H9 (cell line): ENCODE measurements at regions not wholly inside any gene's neighbourhood (a gene's known extent, or its start where the extent isn't known, plus 50 kb on each side); places are given as distances from the start of the nearest gene placed in this dataset.

ENCODE experiments used
- DNase-seq: peaks from one replicate; pipeline ENCODE4 v3.0.0-alpha.2; 2017
- H2AFZ ChIP-seq: one replicate; pipeline ENCODE4 v1.6.1; 2013; ENCODE audit warnings: mild to moderate bottlenecking, low read length, control low read depth, moderate library complexity
- H2AK5ac ChIP-seq: 2 replicates; pipeline ENCODE4 v1.6.1; 2013; ENCODE audit warnings: low read length, control low read depth, mixed read lengths; ENCODE audit not compliant: insufficient read length
- H2BK120ac ChIP-seq: one replicate; pipeline ENCODE4 v1.6.1; 2013; ENCODE audit warnings: low read depth, mild to moderate bottlenecking, low read length, control low read depth, inconsistent platforms; ENCODE audit not compliant: poor library complexity, severe bottlenecking
- H2BK12ac ChIP-seq: 2 replicates; pipeline ENCODE4 v1.6.1; 2013; ENCODE audit warnings: low read length, control low read depth, mixed read lengths, low read depth; ENCODE audit not compliant: insufficient read length
- H2BK15ac ChIP-seq: 2 replicates; pipeline ENCODE4 v1.6.1; 2013; ENCODE audit warnings: low read depth, low read length, control low read depth
- H2BK20ac ChIP-seq: one replicate; pipeline ENCODE4 v1.6.1; 2013; ENCODE audit warnings: low read depth, mild to moderate bottlenecking, low read length, control low read depth, inconsistent platforms; ENCODE audit not compliant: poor library complexity, severe bottlenecking
- H2BK5ac ChIP-seq: 2 replicates; pipeline ENCODE4 v1.6.1; 2013; ENCODE audit warnings: low read length, control low read depth, mixed read lengths; ENCODE audit not compliant: insufficient read length
- H3K14ac ChIP-seq: 2 replicates; pipeline ENCODE4 v1.6.1; 2013; ENCODE audit warnings: low read length, control low read depth; ENCODE audit not compliant: insufficient read depth
- H3K18ac ChIP-seq: 2 replicates; pipeline ENCODE4 v1.6.1; 2013; ENCODE audit warnings: low read depth, mild to moderate bottlenecking, mixed read lengths, low read length, control low read depth; ENCODE audit not compliant: insufficient read length
- H3K23ac ChIP-seq: 2 replicates; pipeline ENCODE4 v1.6.1; 2013; ENCODE audit warnings: low read length, control low read depth, mixed read lengths, low read depth; ENCODE audit not compliant: insufficient read length
- H3K23me2 ChIP-seq: 2 replicates; pipeline ENCODE4 v1.6.1; 2013; ENCODE audit warnings: low read depth, mild to moderate bottlenecking, mixed read lengths, low read length, control low read depth; ENCODE audit not compliant: insufficient read length, poor library complexity, severe bottlenecking
- H3K27ac ChIP-seq: 2 replicates; pipeline ENCODE4 v1.5.1; 2013; ENCODE audit warnings: low read length, control low read depth, mixed read lengths, low read depth; ENCODE audit not compliant: insufficient read length
- H3K27me3 ChIP-seq: 2 replicates; pipeline ENCODE4 v1.6.1; 2013; ENCODE audit warnings: low read length, control low read depth, inconsistent platforms; ENCODE audit not compliant: insufficient read depth
- H3K4ac ChIP-seq: 2 replicates; pipeline ENCODE4 v1.6.1; 2013; ENCODE audit warnings: low read depth, mild to moderate bottlenecking, control low read depth, inconsistent platforms, low read length, moderate library complexity
- H3K4me1 ChIP-seq: 2 replicates; pipeline ENCODE4 v1.6.1; 2013; ENCODE audit warnings: low read length, control low read depth, inconsistent platforms; ENCODE audit not compliant: insufficient read depth
- H3K4me2 ChIP-seq: 2 replicates; pipeline ENCODE4 v1.6.1; 2013; ENCODE audit warnings: low read length, control low read depth, mixed read lengths; ENCODE audit not compliant: insufficient read length, insufficient read depth
- H3K56ac ChIP-seq: 2 replicates; pipeline ENCODE4 v1.6.1; 2013; ENCODE audit warnings: low read depth, mild to moderate bottlenecking, mixed read lengths, low read length, control low read depth; ENCODE audit not compliant: insufficient read length
- H3K79me1 ChIP-seq: 2 replicates; pipeline ENCODE4 v1.6.1; 2013; ENCODE audit warnings: low read depth, mild to moderate bottlenecking, moderate library complexity, low read length, control low read depth, inconsistent platforms; ENCODE audit not compliant: insufficient read depth, poor library complexity, severe bottlenecking
- H3K79me2 ChIP-seq: 2 replicates; pipeline ENCODE4 v1.6.1; 2013; ENCODE audit warnings: low read length, control low read depth, inconsistent platforms; ENCODE audit not compliant: insufficient read depth
- H3K9ac ChIP-seq: 2 replicates; pipeline ENCODE4 v1.6.1; 2013; ENCODE audit warnings: low read length, control low read depth, mixed read lengths; ENCODE audit not compliant: insufficient read length; ENCODE audit errors: extremely low read depth
- H3K9me3 ChIP-seq: one replicate; pipeline ENCODE4 v1.6.1; 2013; ENCODE audit warnings: low read depth, low read length, inconsistent platforms; ENCODE audit not compliant: control insufficient read depth
- H3T11ph ChIP-seq: one replicate; pipeline ENCODE4 v1.6.1; 2013; ENCODE audit warnings: mild to moderate bottlenecking, low read length, control low read depth, inconsistent platforms
- H4K20me1 ChIP-seq: one replicate; pipeline ENCODE4 v1.6.1; 2013; ENCODE audit not compliant: control insufficient read depth, insufficient read length, insufficient read depth
- H4K5ac ChIP-seq: 2 replicates; pipeline ENCODE4 v1.6.1; 2013; ENCODE audit warnings: low read depth, mild to moderate bottlenecking, mixed read lengths, low read length, control low read depth; ENCODE audit not compliant: insufficient read length
- H4K8ac ChIP-seq: replicated peaks from 2 replicates; pipeline ENCODE4 v1.6.1; 2013; ENCODE audit warnings: low read length, control low read depth, mixed read lengths, low read depth; ENCODE audit not compliant: insufficient read length
- H4K91ac ChIP-seq: 2 replicates; pipeline ENCODE4 v1.6.1; 2013; ENCODE audit warnings: low read depth, mild to moderate bottlenecking, moderate library complexity, mixed read lengths, low read length, control low read depth; ENCODE audit not compliant: insufficient read length
- H3K27ac Mint-ChIP-seq, 3 experiments: 2 replicates in 2 of 3; 3 replicates in 1 of 3; pipeline ENCODE4 v1.8.0; 2020 to 2021; ENCODE audit warnings: mixed read lengths in 3 of 3, mild to moderate bottlenecking in 1 of 3, moderate library complexity in 1 of 3
- H3K27me3 Mint-ChIP-seq: 2 replicates; pipeline ENCODE4 v1.8.0; 2021; ENCODE audit warnings: low read depth, mild to moderate bottlenecking, moderate library complexity, mixed read lengths
- H3K36me3 Mint-ChIP-seq, 3 experiments: 2 replicates in 2 of 3; 3 replicates in 1 of 3; pipeline ENCODE4 v1.8.0; 2020 to 2021; ENCODE audit warnings: low read depth in 3 of 3, mixed read lengths in 3 of 3; ENCODE audit not compliant: insufficient read depth in 1 of 3
- H3K4me1 Mint-ChIP-seq, 2 experiments: 2 replicates each; pipeline ENCODE4 v1.8.0; 2020; ENCODE audit warnings: mixed read lengths in 2 of 2
- H3K4me3 Mint-ChIP-seq, 2 experiments: 2 replicates in 1 of 2; 3 replicates in 1 of 2; pipeline ENCODE4 v1.8.0; 2020 to 2021; ENCODE audit warnings: mild to moderate bottlenecking in 2 of 2, mixed read lengths in 2 of 2, moderate library complexity in 1 of 2
- H3K9me3 Mint-ChIP-seq, 2 experiments: 2 replicates in 1 of 2; 3 replicates in 1 of 2; pipeline ENCODE4 v1.8.0; 2020; ENCODE audit warnings: mild to moderate bottlenecking in 2 of 2, mixed read lengths in 2 of 2, moderate library complexity in 1 of 2
- WGBS: extraction: QIAGEN DNeasy Blood & Tissue Kit; methylation state at CpG from one replicate; pipeline ENCODE4 v1.1.7; 2013; ENCODE audit warnings: missing lambda C conversion rate, low lambda C conversion rate, mixed read lengths; ENCODE audit not compliant: insufficient read length; ENCODE audit errors: extremely low coverage; 5-methylcytosine and 5-hydroxymethylcytosine counted together
- TF ChIP-seq, protein P1 (sequence below): fragments of 200-600 bp; sonication (generic); conservative IDR thresholded peaks from 3 replicates; pipeline ENCODE4 v1.8.0; 2021; ENCODE audit warnings: antibody characterized with exemption, mild to moderate bottlenecking

DNA sequence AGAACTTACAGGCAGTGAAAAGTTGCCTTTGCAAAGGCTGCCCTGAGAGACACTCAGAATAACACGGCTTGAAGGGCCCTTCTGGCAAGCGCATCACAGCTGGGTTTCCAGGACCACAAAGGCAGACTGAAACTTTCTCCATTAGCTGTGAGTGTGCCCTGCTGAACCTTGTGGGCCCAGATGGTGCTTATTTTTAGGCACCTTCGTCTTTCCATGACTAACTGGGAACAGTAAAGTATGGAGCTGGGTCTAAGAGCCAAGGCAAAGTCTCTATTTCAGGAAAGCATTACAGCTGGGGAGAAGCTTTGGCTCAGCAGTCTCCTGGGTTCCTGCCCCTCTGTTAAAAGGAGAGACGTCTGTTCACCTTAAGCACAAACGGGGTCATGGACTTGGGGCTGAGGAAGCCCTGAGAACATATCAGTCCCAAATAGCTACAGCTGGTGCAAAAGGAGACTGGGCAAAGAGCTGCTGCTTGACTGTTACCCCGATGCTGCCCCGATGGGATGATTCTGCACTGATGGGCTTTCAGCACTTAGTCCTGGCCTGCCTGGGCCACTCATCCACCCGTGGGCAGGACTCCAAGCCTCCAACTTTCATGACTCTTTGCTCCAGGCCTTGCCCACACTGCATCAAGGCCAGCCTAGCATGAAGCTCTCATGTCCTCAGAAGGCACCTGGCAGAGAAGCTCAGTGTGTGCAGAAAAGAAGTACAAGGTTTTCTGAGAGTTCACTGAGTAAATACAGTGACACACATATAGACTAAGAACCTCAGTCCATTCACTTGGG is 248.3 kb downstream of the PHLDA1 start:
- Histone ChIP-seq H3K27me3 (no peaks in the 10 kb centered on the region), H3K18ac (no peak overlapping the region), H2BK5ac (no peak overlapping the region), H3K79me2 (no peaks in the 10 kb centered on the region), H3K4ac (no peak overlapping the region), H3K27ac (no peak overlapping the region), H4K5ac (no peak overlapping the region), H2BK12ac (no peak overlapping the region), H2AK5ac (no peak overlapping the region), H3K9me3 (no peaks in the 10 kb centered on the region), H3K23me2 (no peaks in the 10 kb centered on the region), H4K91ac (no peak overlapping the region), H4K8ac (no peak overlapping the region), H2AFZ (no peak overlapping the region), H3K23ac (no peak overlapping the region), H2BK120ac (no peak overlapping the region), H3T11ph (no peak overlapping the region), H3K4me1 (no peaks in the 10 kb centered on the region), H3K4me2 (no peak overlapping the region), H2BK15ac (no peak overlapping the region), H3K14ac (no peak overlapping the region), H2BK20ac (no peak overlapping the region), H3K56ac (no peak overlapping the region), H4K20me1 (no peaks in the 10 kb centered on the region), H3K79me1 (no peaks in the 10 kb centered on the region), H3K9ac (no peak overlapping the region)
- no peak for DNase-seq
- no peak overlapping the region for H3K27ac Mint-ChIP-seq
- TF ChIP-seq, protein P1, sequence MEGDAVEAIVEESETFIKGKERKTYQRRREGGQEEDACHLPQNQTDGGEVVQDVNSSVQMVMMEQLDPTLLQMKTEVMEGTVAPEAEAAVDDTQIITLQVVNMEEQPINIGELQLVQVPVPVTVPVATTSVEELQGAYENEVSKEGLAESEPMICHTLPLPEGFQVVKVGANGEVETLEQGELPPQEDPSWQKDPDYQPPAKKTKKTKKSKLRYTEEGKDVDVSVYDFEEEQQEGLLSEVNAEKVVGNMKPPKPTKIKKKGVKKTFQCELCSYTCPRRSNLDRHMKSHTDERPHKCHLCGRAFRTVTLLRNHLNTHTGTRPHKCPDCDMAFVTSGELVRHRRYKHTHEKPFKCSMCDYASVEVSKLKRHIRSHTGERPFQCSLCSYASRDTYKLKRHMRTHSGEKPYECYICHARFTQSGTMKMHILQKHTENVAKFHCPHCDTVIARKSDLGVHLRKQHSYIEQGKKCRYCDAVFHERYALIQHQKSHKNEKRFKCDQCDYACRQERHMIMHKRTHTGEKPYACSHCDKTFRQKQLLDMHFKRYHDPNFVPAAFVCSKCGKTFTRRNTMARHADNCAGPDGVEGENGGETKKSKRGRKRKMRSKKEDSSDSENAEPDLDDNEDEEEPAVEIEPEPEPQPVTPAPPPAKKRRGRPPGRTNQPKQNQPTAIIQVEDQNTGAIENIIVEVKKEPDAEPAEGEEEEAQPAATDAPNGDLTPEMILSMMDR = no peak
- peaks cover 0 to 7% (median 5%) of the 10 kb centered on the region in 3 experiments; a peak in 4 of 7 replicates for H3K36me3 Mint-ChIP-seq
- peaks cover 4 to 6% of the 10 kb centered on the region in 2 experiments; a peak in 3 of 4 replicates for H3K4me1 Mint-ChIP-seq
- H3K9me3 Mint-ChIP-seq = no peaks in the 10 kb centered on the region; a peak in 2 of 5 replicates
- no CpG with 5 or more reads among the region's 8 CpGs for WGBS
- peaks cover 2% of the 10 kb centered on the region; the same call in 1 of the 2 replicates for H3K27me3 Mint-ChIP-seq
- no peak overlapping the region for H3K4me3 Mint-ChIP-seq
